ENCODE measurements at regions not wholly inside any gene's neighbourhood (a gene's known extent, or its start where the extent isn't known, plus 50 kb on each side); places are given as distances from the start of the nearest gene placed in this dataset.

GRCh38 chr2:228876276-228876675 is 394.8 kb downstream of the PID1 start (continued):
- TF ChIP-seq CTCF (IDR thresholded peaks at IDR 0.05; ENCODE audit: low read depth, low read length, missing input control) (no peak), FOXA1 (IDR thresholded peaks at IDR 0.05) (no peak)

- Histone ChIP-seq H3K4me3 (ENCODE audit: low read depth in 1 of 3, low read length in 3 of 3) (no peak overlapping the region), H3K4me1 (ENCODE audit: control insufficient read depth in 4 of 4, insufficient read depth in 4 of 4, low read length in 3 of 4) (no peaks in the 10 kb centered on the region), H3K9ac (ENCODE audit: low read depth in 1 of 2, low read length in 2 of 2) (no peak overlapping the region), H3K9me3 (ENCODE audit: control insufficient read depth in 4 of 4, low read length in 3 of 4) (peaks cover 0 to 2% (median 0%) of the 10 kb centered on the region in 4 donors), H3K36me3 (ENCODE audit: control insufficient read depth in 4 of 4, insufficient read depth in 3 of 4, low read depth in 1 of 4, low read length in 3 of 4) (no peaks in the 10 kb centered on the region), H3K27me3 (ENCODE audit: control insufficient read depth in 4 of 4, insufficient read depth in 4 of 4, low read length in 3 of 4) (no peaks in the 10 kb centered on the region), H3K27ac (ENCODE audit: low read depth in 1 of 2, low read length in 2 of 2) (no peak overlapping the region)
- TF ChIP-seq NR2F2 (IDR thresholded peaks at IDR 0.05) (no peak), FOXA2 (IDR thresholded peaks at IDR 0.05) (no peak), EGR1 (IDR thresholded peaks at IDR 0.05; ENCODE audit: low read depth in 2 of 2) (no peak), HNF4G (IDR thresholded peaks at IDR 0.05) (no peak), GABPA (IDR thresholded peaks at IDR 0.05 in 1 of 2, conservative IDR thresholded peaks at IDR 0.05 in 1 of 2) (no peak), HNF4A (conservative IDR thresholded peaks at IDR 0.05) (no peak), ATF3 (IDR thresholded peaks at IDR 0.05) (no peak), CTCF (IDR thresholded peaks at IDR 0.05; ENCODE audit: low read depth, low read length, missing input control) (no peak), JUND (IDR thresholded peaks at IDR 0.05) (no peak), TAF1 (conservative IDR thresholded peaks at IDR 0.05) (no peak), YY1 (IDR thresholded peaks at IDR 0.05) (no peak)
- TF ChIP-seq, protein P1, sequence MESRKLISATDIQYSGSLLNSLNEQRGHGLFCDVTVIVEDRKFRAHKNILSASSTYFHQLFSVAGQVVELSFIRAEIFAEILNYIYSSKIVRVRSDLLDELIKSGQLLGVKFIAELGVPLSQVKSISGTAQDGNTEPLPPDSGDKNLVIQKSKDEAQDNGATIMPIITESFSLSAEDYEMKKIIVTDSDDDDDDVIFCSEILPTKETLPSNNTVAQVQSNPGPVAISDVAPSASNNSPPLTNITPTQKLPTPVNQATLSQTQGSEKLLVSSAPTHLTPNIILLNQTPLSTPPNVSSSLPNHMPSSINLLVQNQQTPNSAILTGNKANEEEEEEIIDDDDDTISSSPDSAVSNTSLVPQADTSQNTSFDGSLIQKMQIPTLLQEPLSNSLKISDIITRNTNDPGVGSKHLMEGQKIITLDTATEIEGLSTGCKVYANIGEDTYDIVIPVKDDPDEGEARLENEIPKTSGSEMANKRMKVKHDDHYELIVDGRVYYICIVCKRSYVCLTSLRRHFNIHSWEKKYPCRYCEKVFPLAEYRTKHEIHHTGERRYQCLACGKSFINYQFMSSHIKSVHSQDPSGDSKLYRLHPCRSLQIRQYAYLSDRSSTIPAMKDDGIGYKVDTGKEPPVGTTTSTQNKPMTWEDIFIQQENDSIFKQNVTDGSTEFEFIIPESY (IDR thresholded peaks at IDR 0.05), result no peak
- TF ChIP-seq, protein P2, sequence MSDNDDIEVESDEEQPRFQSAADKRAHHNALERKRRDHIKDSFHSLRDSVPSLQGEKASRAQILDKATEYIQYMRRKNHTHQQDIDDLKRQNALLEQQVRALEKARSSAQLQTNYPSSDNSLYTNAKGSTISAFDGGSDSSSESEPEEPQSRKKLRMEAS (IDR thresholded peaks at IDR 0.05), result no peak
- WGBS, result 80% methylated on average over 5 of the region's 5 CpGs
- DNase-seq (ENCODE audit: low spot score), result no peak
Measured at GRCh38 chr2:228875152-228875900, 395.8 kb downstream of the PID1 start.

Data from liver (tissue), 8 donors.